ENCODE measurements at regions not wholly inside any gene's neighbourhood (a gene's known extent, or its start where the extent isn't known, plus 50 kb on each side); places are given as distances from the start of the nearest gene placed in this dataset.
A peak's percentile ranks its signal among the peaks of the same experiment; 100 is the strongest.

GRCh38 chr5:148012801-148013200 is 51.0 kb upstream of the SPINK5 start:
- no peaks in the 10 kb centered on the region for H3K27me3 ChIP-seq (ENCODE audit: control insufficient read depth, insufficient read depth, low read length)
- no peak overlapping the region for H3K27ac ChIP-seq (ENCODE audit: low read length)
- DNase-seq (ENCODE audit: low read depth, low spot score), result no peak
- H3K36me3 ChIP-seq (ENCODE audit: control insufficient read depth, insufficient read depth, low read length), result no peaks in the 10 kb centered on the region
- WGBS (ENCODE audit: insufficient coverage, insufficient read length), result no CpG with 5 or more reads among the region's 3 CpGs
- no peak overlapping the region for H3K4me3 ChIP-seq (ENCODE audit: low read length)
- H3K4me1 ChIP-seq (ENCODE audit: control insufficient read depth, insufficient read depth, low read length), result no peaks in the 10 kb centered on the region
- H3K9me3 ChIP-seq (ENCODE audit: control insufficient read depth, insufficient read depth, low read length), result no peaks in the 10 kb centered on the region

- H3K36me3 ChIP-seq (ENCODE audit: control insufficient read depth, insufficient read depth, low read length), result no peaks in the 10 kb centered on the region
- no peaks in the 10 kb centered on the region for H3K9me3 ChIP-seq (ENCODE audit: control insufficient read depth, insufficient read depth, low read length)
- H3K4me1 ChIP-seq (ENCODE audit: control insufficient read depth, insufficient read depth, low read length), result no peaks in the 10 kb centered on the region
- DNase-seq (ENCODE audit: low read depth, low spot score), result no peak
- no peak overlapping the region for H3K4me3 ChIP-seq (ENCODE audit: low read length)
- no peak overlapping the region for H3K27ac ChIP-seq (ENCODE audit: low read length)
- no CpG with 5 or more reads among the region's 3 CpGs for WGBS (ENCODE audit: insufficient coverage, insufficient read length)
- no peaks in the 10 kb centered on the region for H3K27me3 ChIP-seq (ENCODE audit: control insufficient read depth, insufficient read depth, low read length)
Observed at GRCh38 chr5:148011398-148012137, 52.2 kb upstream of the SPINK5 start.

GRCh38 chr5:148005788-148006520 is 57.8 kb upstream of the SPINK5 start:
- WGBS (ENCODE audit: insufficient coverage, insufficient read length), result no CpG with 5 or more reads among the region's 12 CpGs
- peak; percentile 61 for DNase-seq (ENCODE audit: low read depth, low spot score)
- H3K9me3 ChIP-seq (ENCODE audit: control insufficient read depth, insufficient read depth, low read length), result peaks cover 2% of the 10 kb centered on the region
- no peaks in the 10 kb centered on the region for H3K36me3 ChIP-seq (ENCODE audit: control insufficient read depth, insufficient read depth, low read length)
- H3K4me1 ChIP-seq (ENCODE audit: control insufficient read depth, insufficient read depth, low read length), result no peaks in the 10 kb centered on the region
- H3K27me3 ChIP-seq (ENCODE audit: control insufficient read depth, insufficient read depth, low read length), result no peaks in the 10 kb centered on the region
- H3K4me3 ChIP-seq (ENCODE audit: low read length), result no peak overlapping the region
- no peak overlapping the region for H3K27ac ChIP-seq (ENCODE audit: low read length)

GRCh38 chr5:148003226-148003625 is 60.6 kb upstream of the SPINK5 start:
- Histone ChIP-seq H3K27me3 (ENCODE audit: control insufficient read depth, insufficient read depth, low read length) (no peaks in the 10 kb centered on the region), H3K4me3 (ENCODE audit: low read length) (no peak overlapping the region), H3K27ac (ENCODE audit: low read length) (no peak overlapping the region), H3K9me3 (ENCODE audit: control insufficient read depth, insufficient read depth, low read length) (peaks cover 2% of the 10 kb centered on the region), H3K4me1 (ENCODE audit: control insufficient read depth, insufficient read depth, low read length) (no peaks in the 10 kb centered on the region), H3K36me3 (ENCODE audit: control insufficient read depth, insufficient read depth, low read length) (no peaks in the 10 kb centered on the region)
- DNase-seq (ENCODE audit: low read depth, low spot score), result no peak

GRCh38 chr5:148002451-148002850 is 61.3 kb upstream of the SPINK5 start:
- Histone ChIP-seq H3K4me3 (ENCODE audit: low read length) (no peak overlapping the region), H3K27ac (ENCODE audit: low read length) (no peak overlapping the region), H3K36me3 (ENCODE audit: control insufficient read depth, insufficient read depth, low read length) (no peaks in the 10 kb centered on the region), H3K27me3 (ENCODE audit: control insufficient read depth, insufficient read depth, low read length) (no peaks in the 10 kb centered on the region), H3K4me1 (ENCODE audit: control insufficient read depth, insufficient read depth, low read length) (no peaks in the 10 kb centered on the region), H3K9me3 (ENCODE audit: control insufficient read depth, insufficient read depth, low read length) (peaks cover 2% of the 10 kb centered on the region)
- DNase-seq (ENCODE audit: low read depth, low spot score), result no peak
- no CpG with 5 or more reads among the region's 3 CpGs for WGBS (ENCODE audit: insufficient coverage, insufficient read length)

- Histone ChIP-seq H3K27me3 (ENCODE audit: control insufficient read depth, insufficient read depth, low read length) (no peaks in the 10 kb centered on the region), H3K9me3 (ENCODE audit: control insufficient read depth, insufficient read depth, low read length) (peaks cover 2% of the 10 kb centered on the region), H3K4me3 (ENCODE audit: low read length) (no peak overlapping the region), H3K27ac (ENCODE audit: low read length) (no peak overlapping the region), H3K36me3 (ENCODE audit: control insufficient read depth, insufficient read depth, low read length) (no peaks in the 10 kb centered on the region), H3K4me1 (ENCODE audit: control insufficient read depth, insufficient read depth, low read length) (no peaks in the 10 kb centered on the region)
- DNase-seq (ENCODE audit: low read depth, low spot score), result no peak
- WGBS (ENCODE audit: insufficient coverage, insufficient read length), result no CpG with 5 or more reads among the region's 1 CpG
Observed at GRCh38 chr5:148000036-148000435, 63.7 kb upstream of the SPINK5 start.

GRCh38 chr5:147998704-147999103 is 65.1 kb upstream of the SPINK5 start:
- no peaks in the 10 kb centered on the region for H3K27me3 ChIP-seq (ENCODE audit: control insufficient read depth, insufficient read depth, low read length)
- no peak for DNase-seq (ENCODE audit: low read depth, low spot score)
- H3K4me1 ChIP-seq (ENCODE audit: control insufficient read depth, insufficient read depth, low read length), result no peaks in the 10 kb centered on the region
- H3K9me3 ChIP-seq (ENCODE audit: control insufficient read depth, insufficient read depth, low read length), result peaks cover 2% of the 10 kb centered on the region
- no peak overlapping the region for H3K4me3 ChIP-seq (ENCODE audit: low read length)
- H3K36me3 ChIP-seq (ENCODE audit: control insufficient read depth, insufficient read depth, low read length), result no peaks in the 10 kb centered on the region
- no peak overlapping the region for H3K27ac ChIP-seq (ENCODE audit: low read length)

GRCh38 chr5:147997486-147997885 is 66.3 kb upstream of the SPINK5 start:
- no CpG with 5 or more reads among the region's 3 CpGs for WGBS (ENCODE audit: insufficient coverage, insufficient read length)
- DNase-seq (ENCODE audit: low read depth, low spot score), result no peak
- Histone ChIP-seq H3K27ac (ENCODE audit: low read length) (no peak overlapping the region), H3K36me3 (ENCODE audit: control insufficient read depth, insufficient read depth, low read length) (no peaks in the 10 kb centered on the region), H3K9me3 (ENCODE audit: control insufficient read depth, insufficient read depth, low read length) (peaks cover 2% of the 10 kb centered on the region), H3K27me3 (ENCODE audit: control insufficient read depth, insufficient read depth, low read length) (no peaks in the 10 kb centered on the region), H3K4me3 (ENCODE audit: low read length) (no peak overlapping the region), H3K4me1 (ENCODE audit: control insufficient read depth, insufficient read depth, low read length) (no peaks in the 10 kb centered on the region)

GRCh38 chr5:147996379-147996778 is 67.4 kb upstream of the SPINK5 start:
- no peak overlapping the region for H3K27ac ChIP-seq (ENCODE audit: low read length)
- no peak for DNase-seq (ENCODE audit: low read depth, low spot score)
- no CpG with 5 or more reads among the region's 5 CpGs for WGBS (ENCODE audit: insufficient coverage, insufficient read length)

GRCh38 chr5:147995846-147996245 is 67.9 kb upstream of the SPINK5 start:
- H3K36me3 ChIP-seq (ENCODE audit: control insufficient read depth, insufficient read depth, low read length), result no peaks in the 10 kb centered on the region
- no peaks in the 10 kb centered on the region for H3K4me1 ChIP-seq (ENCODE audit: control insufficient read depth, insufficient read depth, low read length)
- no peak overlapping the region for H3K4me3 ChIP-seq (ENCODE audit: low read length)
- no peak overlapping the region for H3K27ac ChIP-seq (ENCODE audit: low read length)
- no peaks in the 10 kb centered on the region for H3K9me3 ChIP-seq (ENCODE audit: control insufficient read depth, insufficient read depth, low read length)
- no peak for DNase-seq (ENCODE audit: low read depth, low spot score)
- no peaks in the 10 kb centered on the region for H3K27me3 ChIP-seq (ENCODE audit: control insufficient read depth, insufficient read depth, low read length)
- WGBS (ENCODE audit: insufficient coverage, insufficient read length), result no CpG with 5 or more reads among the region's 4 CpGs

More at GRCh38 chr5:147996379-147996778, 67.4 kb upstream of the SPINK5 start:
- Histone ChIP-seq H3K9me3 (ENCODE audit: control insufficient read depth, insufficient read depth, low read length) (no peaks in the 10 kb centered on the region), H3K4me1 (ENCODE audit: control insufficient read depth, insufficient read depth, low read length) (no peaks in the 10 kb centered on the region), H3K4me3 (ENCODE audit: low read length) (no peak overlapping the region), H3K36me3 (ENCODE audit: control insufficient read depth, insufficient read depth, low read length) (no peaks in the 10 kb centered on the region), H3K27me3 (ENCODE audit: control insufficient read depth, insufficient read depth, low read length) (no peaks in the 10 kb centered on the region)

- DNase-seq (ENCODE audit: low read depth, low spot score), result no peak
- H3K27ac ChIP-seq (ENCODE audit: low read length), result no peak overlapping the region
- H3K4me1 ChIP-seq (ENCODE audit: control insufficient read depth, insufficient read depth, low read length), result no peaks in the 10 kb centered on the region
- no peaks in the 10 kb centered on the region for H3K9me3 ChIP-seq (ENCODE audit: control insufficient read depth, insufficient read depth, low read length)
- H3K36me3 ChIP-seq (ENCODE audit: control insufficient read depth, insufficient read depth, low read length), result no peaks in the 10 kb centered on the region
- H3K27me3 ChIP-seq (ENCODE audit: control insufficient read depth, insufficient read depth, low read length), result no peaks in the 10 kb centered on the region
- H3K4me3 ChIP-seq (ENCODE audit: low read length), result no peak overlapping the region
Observed at GRCh38 chr5:147989994-147990393, 73.8 kb upstream of the SPINK5 start.

All from iPS DF 6.9 (cell line).